ENCODE measurements at regions not wholly inside any gene's neighbourhood (a gene's known extent, or its start where the extent isn't known, plus 50 kb on each side); places are given as distances from the start of the nearest gene placed in this dataset.

DNA sequence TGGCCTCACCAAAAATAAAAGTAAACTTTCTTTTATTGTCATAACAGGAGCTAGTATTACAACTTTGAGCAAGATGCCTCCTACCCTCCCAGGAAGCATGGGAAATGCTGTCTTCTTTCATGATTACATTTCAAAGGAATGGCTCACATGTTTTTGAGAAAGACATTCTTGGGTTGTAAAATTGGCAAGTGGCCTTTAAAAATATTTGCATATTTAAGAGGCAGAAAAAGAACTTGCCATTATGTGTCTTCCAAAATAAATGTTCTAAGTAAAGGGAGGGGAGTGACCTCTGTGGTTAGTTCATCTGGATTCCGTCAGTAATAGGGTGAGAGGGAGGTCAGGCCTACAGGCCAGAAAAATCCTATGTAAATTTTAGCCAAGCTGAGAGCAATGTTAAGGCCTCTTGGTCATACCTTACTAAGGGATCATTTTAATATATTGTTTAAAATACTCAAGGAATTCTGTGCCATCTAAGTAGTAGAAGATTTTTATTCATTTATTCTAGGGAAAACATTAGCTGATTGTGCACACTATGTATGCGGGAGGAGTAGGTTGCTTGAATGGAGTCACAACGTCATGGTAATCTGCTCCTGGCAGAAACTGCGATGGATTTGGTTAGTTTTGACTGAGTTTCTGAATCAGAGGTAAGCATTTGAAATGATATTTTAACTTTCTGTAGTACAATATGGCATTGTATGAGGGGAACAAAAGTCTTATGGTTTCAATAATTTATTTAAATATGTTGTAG is 1485.7 kb upstream of the CDH9 start:
- DNase-seq (ENCODE audit: low spot score) = peak; percentile 75

DNA sequence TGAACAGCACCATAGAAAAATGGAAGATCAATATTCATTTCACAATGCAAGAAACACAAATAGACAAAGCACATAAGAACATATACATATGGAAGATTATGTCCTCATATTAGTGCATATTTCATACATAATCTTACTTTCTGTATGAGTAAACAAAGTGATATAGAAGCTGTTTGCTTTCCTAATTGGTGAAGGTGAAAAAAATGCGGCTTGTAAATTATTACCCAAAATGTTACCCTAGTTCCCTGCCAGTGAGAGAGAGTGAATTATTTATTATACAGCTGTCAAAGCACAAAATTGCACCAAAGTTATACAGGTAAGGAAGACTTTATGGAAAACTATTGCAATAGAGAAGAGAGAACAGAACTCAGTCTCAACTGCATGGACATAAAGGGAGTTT is 1485.0 kb upstream of the CDH9 start:
- no peak for DNase-seq (ENCODE audit: low spot score)

DNA sequence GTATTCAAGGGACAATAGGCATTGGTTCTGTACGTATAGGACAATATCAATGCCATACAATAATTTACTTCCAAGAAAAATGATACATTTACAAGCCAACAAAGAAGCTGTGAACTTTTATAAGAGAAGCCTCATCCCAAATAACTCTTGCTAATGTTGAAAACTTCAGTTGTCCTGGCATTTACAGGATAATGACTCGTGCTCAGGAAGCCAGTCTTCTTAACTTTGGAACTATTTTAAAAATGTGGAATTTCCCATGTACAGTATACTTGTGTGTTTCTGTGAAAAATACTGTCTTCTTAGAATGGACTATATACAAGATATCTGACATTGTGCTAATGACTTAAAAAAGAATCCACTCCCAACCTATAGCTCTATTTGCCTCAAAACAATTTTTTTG is 1479.3 kb upstream of the CDH9 start:
- DNase-seq (ENCODE audit: low spot score) = no peak

DNA sequence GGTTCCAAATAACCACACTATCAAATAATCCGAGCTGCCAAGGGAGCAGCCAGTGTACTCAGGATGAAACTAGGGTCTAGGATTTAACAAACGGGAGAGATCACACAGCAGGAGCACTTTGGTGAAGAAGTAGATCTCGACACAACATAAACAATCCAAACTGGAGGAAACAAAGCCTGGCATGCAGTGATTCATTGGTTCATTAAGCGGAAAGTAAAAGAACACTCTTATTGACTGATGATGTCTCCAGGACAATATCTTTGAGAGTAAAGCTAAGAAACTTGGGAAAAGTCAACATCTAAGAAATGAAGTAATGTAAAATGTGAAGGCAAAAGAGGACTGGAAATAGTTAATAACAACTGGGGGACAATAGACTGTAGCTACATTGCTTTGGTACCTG is 1478.3 kb upstream of the CDH9 start:
- no peak for DNase-seq (ENCODE audit: low spot score)

DNA sequence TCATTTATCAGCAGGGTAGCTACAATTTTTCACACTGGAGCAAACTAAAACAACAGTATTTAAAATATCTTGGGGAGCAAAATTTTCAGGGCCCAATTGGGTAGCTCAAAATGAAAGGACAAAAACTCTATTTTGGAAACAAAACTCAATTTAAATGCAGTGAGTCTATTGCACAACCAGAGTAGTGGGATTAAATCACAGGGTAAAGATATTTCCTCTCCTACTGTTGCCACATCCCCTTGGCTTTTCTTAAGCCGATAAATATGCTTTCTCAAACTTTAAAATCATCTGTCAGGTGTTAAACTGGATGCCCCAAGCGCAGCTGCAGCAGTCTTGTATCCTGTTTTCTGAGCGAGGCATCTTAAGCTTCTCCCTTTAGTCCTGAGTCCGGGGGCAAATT is 1474.3 kb upstream of the CDH9 start:
- no peak for DNase-seq (ENCODE audit: low spot score)

DNA sequence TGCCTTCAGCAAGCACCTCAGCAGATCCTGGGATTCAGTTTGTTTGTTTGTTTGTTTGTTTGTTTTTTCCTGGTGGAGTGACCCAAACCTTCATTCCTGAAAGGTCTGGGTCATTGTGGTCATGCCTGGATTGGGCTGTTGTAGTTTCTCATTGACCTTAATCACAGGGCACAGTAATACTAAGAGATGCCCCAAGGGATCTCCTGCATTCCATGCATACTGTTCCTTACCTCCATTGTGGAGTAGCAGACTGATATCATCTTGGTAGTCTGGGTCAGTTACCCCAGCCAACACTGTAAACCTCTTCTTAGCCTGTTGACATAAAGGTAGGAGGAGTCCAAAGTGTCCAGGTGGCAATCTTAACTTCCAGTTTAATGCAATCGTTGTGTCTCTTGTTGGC is 1466.7 kb upstream of the CDH9 start:
- no peak for DNase-seq (ENCODE audit: low spot score)

DNA sequence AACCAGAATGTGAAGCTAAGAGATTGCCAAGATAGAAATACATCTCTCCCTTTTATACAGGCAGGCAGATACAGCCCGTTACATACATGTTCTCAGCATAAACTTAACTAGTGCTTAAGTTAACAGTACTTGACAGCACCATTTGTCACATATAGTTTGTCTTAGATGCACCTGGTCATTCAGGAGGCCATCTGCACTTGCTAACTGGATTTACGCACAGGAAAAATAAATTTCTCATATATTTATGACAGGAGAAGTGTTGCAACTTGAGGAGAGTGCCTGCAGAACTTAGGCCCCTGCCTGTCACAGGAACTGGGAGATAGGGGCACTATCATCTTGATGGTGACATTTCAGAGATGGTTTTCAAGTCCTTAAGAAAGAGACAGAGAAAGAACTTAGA is 1462.1 kb upstream of the CDH9 start:
- DNase-seq (ENCODE audit: low spot score) = no peak

DNA sequence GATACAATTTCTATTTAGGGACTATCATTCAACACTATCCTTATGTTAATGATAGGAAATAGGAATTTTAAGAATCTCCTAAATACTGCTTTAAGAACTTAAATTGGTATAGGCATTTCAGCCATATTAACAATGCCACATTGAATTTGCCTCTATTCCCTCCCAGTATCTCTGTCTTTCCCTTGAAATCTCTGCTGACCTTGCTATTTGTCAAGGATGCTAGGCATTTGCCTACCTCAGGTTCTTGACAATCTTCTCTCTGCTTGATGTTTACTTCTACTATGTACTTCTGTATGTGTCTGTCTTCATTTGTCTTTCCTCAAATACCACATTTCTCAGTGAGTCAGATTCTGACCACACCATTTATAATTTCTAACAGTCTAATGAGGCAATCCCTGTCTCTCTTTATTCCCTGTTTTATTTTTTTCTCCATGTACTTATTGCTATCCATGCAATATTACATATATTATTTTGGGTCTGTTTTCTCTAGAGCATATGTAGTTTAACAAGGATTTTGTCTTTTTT is 1461.4 kb upstream of the CDH9 start:
- peak; percentile 23 for DNase-seq (ENCODE audit: low spot score)

DNA sequence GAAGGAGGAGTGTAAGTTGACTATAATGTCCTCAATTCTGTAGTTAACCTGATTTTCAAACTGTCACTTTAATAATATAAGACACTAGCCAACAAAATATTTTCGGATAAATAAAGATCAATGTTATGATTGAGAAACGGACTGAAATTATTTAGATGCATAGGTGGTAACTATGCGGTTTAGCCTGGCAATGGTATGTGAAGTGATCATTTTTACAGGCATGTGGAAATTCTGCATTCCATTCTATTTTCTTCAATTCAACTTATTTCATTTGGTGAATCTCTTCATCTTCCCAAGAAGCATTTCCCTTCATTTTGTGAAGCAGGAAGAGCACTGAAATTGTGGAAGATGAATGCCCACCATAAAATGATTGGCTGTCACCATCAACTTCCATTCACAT is 1457.5 kb upstream of the CDH9 start:
- no peak for DNase-seq (ENCODE audit: low spot score)

DNA sequence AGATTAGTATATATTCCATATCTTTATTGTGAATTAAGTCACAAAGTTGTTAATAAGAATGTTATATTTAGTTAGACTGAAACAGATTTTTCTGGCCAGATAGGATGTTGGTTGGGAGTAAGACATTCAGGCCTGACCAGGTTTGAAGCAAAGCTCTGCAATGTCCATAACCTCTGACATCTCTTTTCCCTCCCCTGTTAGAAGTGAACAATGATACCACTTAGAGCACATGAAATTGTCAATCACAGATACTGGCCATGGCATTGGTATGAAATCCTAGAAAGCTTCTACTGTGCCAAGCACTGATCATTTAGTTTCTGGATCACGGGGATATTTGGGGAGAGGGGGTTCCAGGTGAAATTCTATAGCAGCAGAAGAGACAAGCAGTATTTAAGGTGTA is 1455.1 kb upstream of the CDH9 start:
- DNase-seq (ENCODE audit: low spot score) = no peak

DNA sequence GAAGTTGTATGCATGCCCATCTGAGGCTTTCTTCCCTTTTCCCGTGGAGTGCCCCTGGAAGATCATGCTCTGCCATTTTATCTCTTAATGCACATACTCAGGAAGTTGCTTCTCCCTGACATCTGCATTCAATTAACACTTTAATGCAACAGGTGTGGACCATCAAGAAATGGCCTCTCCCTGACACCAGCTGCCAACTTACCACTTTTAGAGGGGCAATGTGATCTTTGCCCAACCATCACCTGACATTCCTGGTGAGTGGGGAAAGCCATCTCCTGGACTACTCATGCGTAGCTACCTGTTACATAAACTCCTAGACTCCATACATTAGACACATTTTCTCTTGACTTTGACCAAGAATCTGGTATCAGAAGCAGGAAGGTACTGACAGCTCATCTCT is 1450.4 kb upstream of the CDH9 start:
- no peak for DNase-seq (ENCODE audit: low spot score)

DNA sequence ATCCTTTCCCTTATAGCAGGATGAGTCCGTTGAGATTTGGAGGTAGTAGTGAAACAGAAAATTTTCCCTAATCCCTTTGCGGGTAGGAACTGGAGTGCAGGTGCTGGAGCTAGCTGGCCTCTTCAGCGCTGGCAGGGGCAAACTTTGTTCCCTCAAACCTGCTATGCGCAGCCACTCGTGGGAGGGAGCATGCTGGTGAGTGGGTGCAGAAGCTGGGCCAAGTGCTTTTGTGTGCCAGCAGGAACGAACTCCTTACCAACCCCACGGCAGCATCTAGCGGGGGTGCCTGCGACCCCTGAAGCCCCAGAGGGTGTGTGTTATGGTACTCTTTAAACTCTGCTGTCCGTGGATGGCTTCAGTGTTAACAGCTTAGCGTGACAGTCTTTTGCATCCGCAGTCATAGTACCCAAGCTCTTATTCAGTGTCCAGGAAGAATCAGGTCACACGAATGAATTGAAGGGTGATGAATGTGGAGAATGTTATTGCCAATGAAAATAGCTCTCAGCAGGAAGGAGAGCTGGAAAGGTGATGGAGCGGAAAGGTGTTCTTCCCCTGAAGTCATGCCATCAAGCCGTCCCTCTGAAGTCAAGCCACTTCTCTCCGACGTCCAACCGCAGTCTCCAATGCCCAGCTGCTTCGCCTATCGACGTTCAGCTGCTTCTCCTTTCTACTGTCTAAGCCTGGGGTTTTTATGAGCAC is 1445.1 kb upstream of the CDH9 start:
- DNase-seq (ENCODE audit: low spot score) = no peak

DNA sequence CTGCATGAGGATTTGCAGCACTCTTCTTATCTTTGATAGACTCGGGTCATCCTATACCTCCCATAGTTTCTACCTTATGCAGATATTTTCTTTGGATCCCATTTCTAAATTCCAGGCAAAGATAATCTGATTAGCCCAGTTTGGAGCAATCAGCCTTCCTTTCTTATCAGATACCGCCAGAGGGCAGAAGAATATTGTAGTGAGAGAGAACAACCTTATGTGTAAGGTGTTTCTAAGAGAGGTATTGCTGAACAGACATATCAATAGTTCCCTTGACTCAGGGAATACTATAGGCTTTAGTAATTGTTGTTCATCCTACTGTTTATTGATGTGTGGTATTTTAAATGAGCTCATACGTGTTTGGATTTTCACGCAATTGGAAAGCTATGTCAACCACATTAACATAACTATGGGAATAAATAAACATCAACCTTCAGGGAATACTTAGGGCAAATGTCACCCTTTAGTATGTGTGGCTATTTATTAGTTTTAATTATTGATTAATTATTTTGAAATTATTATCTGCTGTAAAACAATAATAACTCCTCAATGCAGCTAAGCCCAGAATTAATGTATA is 1435.2 kb upstream of the CDH9 start:
- peak; percentile 38 for DNase-seq (ENCODE audit: low spot score)

DNA sequence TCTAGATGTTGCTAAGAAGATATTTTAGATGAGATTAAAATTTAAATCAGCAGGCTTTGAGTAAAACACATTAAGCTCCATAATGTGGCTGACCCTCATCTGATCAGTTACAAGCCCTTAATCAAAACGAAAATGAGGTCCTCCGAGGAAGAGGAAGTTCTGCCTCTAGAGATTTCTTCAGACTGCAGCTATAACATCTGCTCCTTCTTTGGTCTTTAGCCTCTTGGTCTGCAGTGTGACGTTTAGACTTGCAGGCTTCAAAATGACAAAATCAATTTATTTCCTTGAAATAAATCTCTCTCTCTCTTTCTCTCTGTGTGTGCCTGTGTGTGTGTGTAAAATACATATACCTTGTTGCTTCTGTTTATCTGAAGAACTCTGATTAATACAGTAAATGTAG is 1429.8 kb upstream of the CDH9 start:
- DNase-seq (ENCODE audit: low spot score) = no peak

DNA sequence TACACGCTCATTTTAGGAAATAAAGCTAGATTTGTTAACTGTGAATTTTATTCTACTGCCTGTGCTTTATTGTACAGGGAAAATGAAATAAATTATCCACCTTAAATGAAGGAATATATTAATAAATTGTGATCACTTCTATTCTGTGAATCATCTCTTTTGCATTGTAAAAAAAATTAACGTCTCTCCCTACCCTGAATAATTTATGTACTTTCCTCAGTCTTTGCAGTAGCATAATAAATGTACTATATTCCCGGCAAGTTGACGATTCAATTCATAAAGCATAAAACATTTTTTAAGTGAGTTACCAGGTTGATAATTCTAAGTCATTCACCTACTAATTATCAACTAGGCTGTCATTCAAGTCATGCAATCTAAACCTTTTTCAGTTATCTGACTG is 1425.3 kb upstream of the CDH9 start:
- DNase-seq (ENCODE audit: low spot score) = no peak

DNA sequence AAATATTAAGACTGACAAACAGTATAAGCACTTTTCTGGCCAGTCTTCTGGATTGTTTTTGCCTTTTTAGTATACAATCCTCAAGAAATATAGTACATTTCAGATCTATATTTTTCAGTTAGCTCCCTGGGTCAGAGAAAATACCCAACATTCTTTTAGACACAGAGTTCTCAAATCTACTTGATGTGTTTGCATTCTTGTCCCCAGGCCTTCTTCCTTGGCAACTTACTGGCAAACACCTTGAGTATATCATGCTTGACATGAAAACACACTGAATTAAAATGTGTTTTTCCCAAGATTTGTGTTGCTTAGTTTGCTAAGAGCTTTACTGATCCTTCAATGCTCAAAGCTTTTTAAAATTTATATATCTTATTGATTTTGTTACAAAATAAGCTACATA is 1413.1 kb upstream of the CDH9 start:
- no peak for DNase-seq (ENCODE audit: low spot score)

DNA sequence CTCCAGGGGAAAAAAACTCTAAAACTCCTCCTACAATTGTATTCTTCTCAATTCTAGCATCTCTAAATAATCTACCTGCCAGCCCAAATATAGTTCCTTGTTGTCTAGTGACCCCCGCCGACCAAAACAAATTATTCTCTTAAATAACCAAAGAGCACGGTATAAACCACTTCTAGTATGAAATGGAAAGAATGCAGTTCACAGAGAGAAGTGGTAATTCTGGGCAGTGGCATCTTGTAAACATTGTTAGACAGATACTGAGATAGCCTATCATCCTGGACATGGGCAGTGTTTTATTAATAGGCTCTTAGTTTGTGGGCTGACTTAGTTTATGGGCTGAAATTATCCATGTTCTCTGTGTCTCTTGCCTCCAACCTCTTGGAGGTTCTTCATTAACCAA is 1412.6 kb upstream of the CDH9 start:
- no peak for DNase-seq (ENCODE audit: low spot score)

DNA sequence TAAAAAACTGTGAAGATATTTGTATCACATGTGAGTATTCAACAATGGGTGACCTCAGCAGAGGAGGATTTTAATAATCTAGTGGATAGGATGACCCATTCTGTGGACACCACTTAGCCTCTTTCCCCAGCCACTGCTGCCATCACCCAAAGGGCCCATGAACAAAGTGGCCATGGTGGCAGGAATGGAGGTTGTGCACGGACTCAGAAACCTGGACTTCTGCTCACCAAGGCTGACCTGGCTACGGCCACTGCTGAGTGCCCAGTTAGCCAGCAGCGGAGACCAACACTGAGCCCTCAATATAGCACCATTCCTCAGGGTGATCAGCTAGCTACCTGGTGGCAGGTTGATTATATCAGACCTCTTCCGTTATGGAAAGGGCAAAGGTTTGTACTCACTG is 1410.4 kb upstream of the CDH9 start:
- DNase-seq (ENCODE audit: low spot score) = no peak

DNA sequence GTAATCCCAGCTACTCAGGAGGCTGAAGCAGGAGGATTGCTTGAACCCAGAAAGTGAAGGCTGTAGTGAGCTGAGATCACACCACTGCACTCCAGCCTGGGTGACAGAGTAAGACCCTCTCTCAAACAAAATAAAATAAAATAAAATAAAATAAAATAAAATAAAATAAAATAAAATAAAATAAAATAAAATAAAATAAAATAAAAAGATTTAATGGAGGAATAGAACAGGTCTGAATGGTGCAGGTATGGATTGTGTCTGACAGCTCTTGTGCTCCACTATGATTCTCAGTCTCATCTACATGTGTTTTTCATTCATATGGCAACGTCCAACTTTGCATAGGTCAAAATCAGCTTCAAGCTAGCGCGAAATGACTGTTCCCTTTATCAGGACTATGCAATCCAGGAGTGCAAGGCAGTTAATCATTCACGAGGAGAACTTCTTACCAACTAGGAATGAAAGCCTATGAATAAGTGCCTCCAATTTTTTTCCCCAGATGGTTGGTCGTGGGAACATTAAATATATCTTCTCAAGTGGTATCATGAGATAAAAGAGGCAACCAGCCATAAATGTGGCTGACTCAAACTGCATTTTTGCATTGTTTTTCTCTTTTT is 1392.3 kb upstream of the CDH9 start:
- DNase-seq (ENCODE audit: low spot score) = no peak

DNA sequence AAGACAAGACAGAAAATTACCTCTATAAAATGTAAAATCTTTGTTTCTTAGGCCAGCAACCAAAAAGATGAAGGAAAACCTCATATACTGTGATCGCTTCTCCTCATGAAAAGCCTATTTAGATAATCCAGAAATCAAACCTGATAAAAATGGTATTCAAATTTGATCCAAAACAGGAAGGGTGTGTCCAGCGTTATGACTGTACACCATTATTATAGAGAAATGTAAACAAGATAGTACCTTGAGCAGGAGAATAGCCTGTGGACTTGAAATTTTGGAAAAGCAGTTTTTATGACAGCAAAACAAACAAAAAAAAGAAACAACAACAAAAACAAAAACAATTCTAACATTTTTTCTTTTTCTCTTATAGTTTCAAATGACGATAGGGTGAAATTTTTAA is 1382.8 kb upstream of the CDH9 start:
- DNase-seq (ENCODE audit: low spot score) = no peak

DNA sequence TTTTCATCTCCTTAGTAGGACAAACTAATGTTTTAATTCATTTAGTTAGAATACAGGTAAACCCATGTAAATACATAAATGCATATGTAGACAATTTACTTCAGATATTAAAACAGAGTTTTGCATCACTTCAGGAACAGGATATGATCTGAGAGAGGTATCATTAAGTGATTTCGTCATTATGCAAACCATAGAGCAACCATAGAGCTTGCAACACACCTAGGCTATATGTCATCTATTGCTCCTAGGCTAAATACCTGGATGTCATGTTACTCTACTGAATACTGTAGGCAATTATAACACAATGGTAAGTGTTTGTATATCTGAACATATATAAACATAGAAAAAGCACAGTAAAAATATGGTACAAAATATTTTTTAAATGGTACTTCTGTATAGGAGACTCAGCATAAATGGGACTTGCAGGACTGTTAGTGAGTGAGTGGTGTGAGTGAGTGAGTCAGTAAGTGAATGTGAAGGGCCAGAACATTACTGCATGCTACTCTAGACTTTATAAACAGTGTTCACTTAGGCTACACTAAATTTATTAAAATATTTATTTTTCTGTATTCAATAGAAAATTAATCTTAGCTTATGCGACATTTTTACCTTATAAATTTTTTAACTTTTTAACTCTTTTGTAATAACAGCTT is 1377.5 kb upstream of the CDH9 start:
- no peak for DNase-seq (ENCODE audit: low spot score)

DNA sequence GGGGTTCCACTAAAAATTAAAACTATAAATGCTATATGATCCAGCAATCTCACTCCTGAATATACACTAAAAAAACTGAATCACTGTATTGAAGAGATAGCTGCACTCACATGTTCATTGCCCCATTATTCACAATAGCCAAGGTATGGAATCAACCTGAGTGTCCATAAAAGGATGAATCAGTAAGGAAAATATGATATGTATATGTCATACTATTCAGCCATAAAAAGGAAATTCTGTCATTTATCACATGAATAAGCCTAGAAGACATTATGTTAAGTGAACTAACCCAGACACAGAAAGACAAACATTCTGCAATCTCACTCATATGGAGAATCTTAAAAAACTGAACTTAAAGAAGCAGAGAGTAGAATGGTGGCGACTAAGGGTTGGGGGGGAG is 1376.2 kb upstream of the CDH9 start:
- DNase-seq (ENCODE audit: low spot score) = no peak

All from A172 (cell line).